ENCODE measurements at regions not wholly inside any gene's neighbourhood (a gene's known extent, or its start where the extent isn't known, plus 50 kb on each side); places are given as distances from the start of the nearest gene placed in this dataset.

DNA sequence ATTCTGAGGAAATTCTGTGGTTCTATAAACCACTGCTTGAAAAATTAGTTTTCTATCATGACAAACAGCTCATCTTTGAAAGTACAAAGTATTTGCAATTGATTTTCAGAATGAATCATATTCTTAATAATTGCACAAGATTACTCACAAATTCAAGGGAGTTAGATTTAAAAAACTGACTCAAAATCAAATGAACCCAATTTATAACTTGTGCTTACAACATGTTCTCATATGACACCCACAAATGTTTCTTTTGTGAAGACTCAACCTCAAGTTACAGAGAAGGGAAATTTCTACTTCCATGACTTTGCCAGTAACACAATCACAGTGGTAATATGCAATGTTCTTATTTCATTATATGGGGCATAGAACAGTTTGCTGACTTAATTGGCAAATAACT, 272.0 kb upstream of the ACTBL2 start:
- Histone ChIP-seq H3K9ac (ENCODE audit: low read depth in 1 of 3, low read length in 3 of 3) (no peak overlapping the region), H3K36me3 (ENCODE audit: control insufficient read depth in 3 of 3, insufficient read depth in 3 of 3, low read length in 3 of 3) (no peaks in the 10 kb centered on the region), H3K4me3 (ENCODE audit: low read length in 3 of 3) (no peak overlapping the region), H3K27ac (ENCODE audit: low read depth, low read length) (no peak overlapping the region), H3K4me1 (ENCODE audit: control insufficient read depth in 3 of 3, insufficient read depth in 3 of 3, low read length in 3 of 3) (no peaks in the 10 kb centered on the region), H3K9me3 (ENCODE audit: control insufficient read depth in 3 of 3, low read length in 3 of 3) (no peaks in the 10 kb centered on the region), H3K27me3 (ENCODE audit: control insufficient read depth in 3 of 3, insufficient read depth in 3 of 3, low read length in 3 of 3) (no peaks in the 10 kb centered on the region)

DNA sequence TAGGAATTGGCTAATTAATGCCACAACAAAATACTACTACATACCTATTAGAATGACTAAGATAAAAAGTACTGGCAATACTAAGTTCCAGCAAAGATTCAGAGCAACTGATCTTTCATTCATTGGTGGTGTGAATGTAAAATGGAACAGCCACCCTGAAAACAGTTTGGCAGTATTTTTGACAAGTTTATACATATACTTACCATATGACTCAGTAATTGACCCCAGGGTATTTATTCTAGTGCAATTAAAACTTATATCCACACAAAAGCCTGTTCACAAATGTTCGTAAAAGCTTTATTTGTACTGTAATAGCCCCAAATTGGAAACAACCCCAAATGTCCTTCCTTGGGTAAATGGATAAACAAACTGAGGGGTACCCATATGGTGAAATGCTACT, 270.8 kb upstream of the ACTBL2 start:
- H3K27ac ChIP-seq (ENCODE audit: low read depth, low read length): no peak overlapping the region
- H3K27me3 ChIP-seq (ENCODE audit: control insufficient read depth in 3 of 3, insufficient read depth in 3 of 3, low read length in 3 of 3): no peaks in the 10 kb centered on the region
- H3K9ac ChIP-seq (ENCODE audit: low read depth in 1 of 3, low read length in 3 of 3): no peak overlapping the region
- no peak overlapping the region for H3K4me3 ChIP-seq (ENCODE audit: low read length in 3 of 3)
- no peaks in the 10 kb centered on the region for H3K4me1 ChIP-seq (ENCODE audit: control insufficient read depth in 3 of 3, insufficient read depth in 3 of 3, low read length in 3 of 3)
- H3K9me3 ChIP-seq (ENCODE audit: control insufficient read depth in 3 of 3, low read length in 3 of 3): no peaks in the 10 kb centered on the region
- no peaks in the 10 kb centered on the region for H3K36me3 ChIP-seq (ENCODE audit: control insufficient read depth in 3 of 3, insufficient read depth in 3 of 3, low read length in 3 of 3)

- H3K27ac ChIP-seq (ENCODE audit: low read depth, low read length): no peak overlapping the region
- no peaks in the 10 kb centered on the region for H3K36me3 ChIP-seq (ENCODE audit: control insufficient read depth in 3 of 3, insufficient read depth in 3 of 3, low read length in 3 of 3)
- no peaks in the 10 kb centered on the region for H3K27me3 ChIP-seq (ENCODE audit: control insufficient read depth in 3 of 3, insufficient read depth in 3 of 3, low read length in 3 of 3)
Measured at GRCh38 chr5:57751710-57752109, 269.1 kb upstream of the ACTBL2 start.

DNA sequence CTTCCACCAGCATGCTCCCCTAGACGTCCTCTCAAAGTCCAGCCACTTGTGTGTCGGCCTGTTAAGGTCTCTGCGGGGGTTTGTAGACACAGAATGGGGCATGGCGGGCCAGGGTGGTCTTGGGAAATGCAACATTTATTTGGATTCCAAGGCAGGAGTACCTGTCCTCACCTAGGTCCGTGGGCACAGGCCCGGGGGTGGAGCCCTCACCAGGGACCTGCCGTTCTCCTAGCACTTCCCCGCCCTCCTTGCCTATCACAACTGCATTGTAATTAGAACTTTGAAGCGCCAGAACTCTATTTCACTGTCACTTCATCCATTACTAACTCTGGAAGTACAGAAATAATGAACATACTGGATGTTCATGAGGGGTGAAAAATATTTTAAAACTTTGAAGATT, 268.3 kb upstream of the ACTBL2 start:
- Histone ChIP-seq H3K27ac (ENCODE audit: low read depth, low read length) (no peak overlapping the region), H3K4me3 (ENCODE audit: low read length in 3 of 3) (no peak overlapping the region), H3K4me1 (ENCODE audit: control insufficient read depth in 3 of 3, insufficient read depth in 3 of 3, low read length in 3 of 3) (no peaks in the 10 kb centered on the region), H3K36me3 (ENCODE audit: control insufficient read depth in 3 of 3, insufficient read depth in 3 of 3, low read length in 3 of 3) (no peaks in the 10 kb centered on the region), H3K27me3 (ENCODE audit: control insufficient read depth in 3 of 3, insufficient read depth in 3 of 3, low read length in 3 of 3) (no peaks in the 10 kb centered on the region), H3K9me3 (ENCODE audit: control insufficient read depth in 3 of 3, low read length in 3 of 3) (no peaks in the 10 kb centered on the region), H3K9ac (ENCODE audit: low read depth in 1 of 3, low read length in 3 of 3) (no peak overlapping the region)

More at GRCh38 chr5:57751710-57752109, 269.1 kb upstream of the ACTBL2 start:
- no peak overlapping the region for H3K4me3 ChIP-seq (ENCODE audit: low read length in 3 of 3)
- H3K4me1 ChIP-seq (ENCODE audit: control insufficient read depth in 3 of 3, insufficient read depth in 3 of 3, low read length in 3 of 3): no peaks in the 10 kb centered on the region
- H3K9ac ChIP-seq (ENCODE audit: low read depth in 1 of 3, low read length in 3 of 3): no peak overlapping the region
- no peaks in the 10 kb centered on the region for H3K9me3 ChIP-seq (ENCODE audit: control insufficient read depth in 3 of 3, low read length in 3 of 3)

- H3K9me3 ChIP-seq (ENCODE audit: control insufficient read depth in 3 of 3, low read length in 3 of 3): no peaks in the 10 kb centered on the region
- H3K36me3 ChIP-seq (ENCODE audit: control insufficient read depth in 3 of 3, insufficient read depth in 3 of 3, low read length in 3 of 3): no peaks in the 10 kb centered on the region
- H3K27me3 ChIP-seq (ENCODE audit: control insufficient read depth in 3 of 3, insufficient read depth in 3 of 3, low read length in 3 of 3): no peaks in the 10 kb centered on the region
- no peak overlapping the region for H3K27ac ChIP-seq (ENCODE audit: low read depth, low read length)
- no peaks in the 10 kb centered on the region for H3K4me1 ChIP-seq (ENCODE audit: control insufficient read depth in 3 of 3, insufficient read depth in 3 of 3, low read length in 3 of 3)
- no peak overlapping the region for H3K4me3 ChIP-seq (ENCODE audit: low read length in 3 of 3)
- H3K9ac ChIP-seq (ENCODE audit: low read depth in 1 of 3, low read length in 3 of 3): no peak overlapping the region
Measured at GRCh38 chr5:57750282-57750681, 267.7 kb upstream of the ACTBL2 start.

GRCh38 chr5:57749396-57749795, 266.8 kb upstream of the ACTBL2 start:
- H3K27me3 ChIP-seq (ENCODE audit: control insufficient read depth in 3 of 3, insufficient read depth in 3 of 3, low read length in 3 of 3): no peaks in the 10 kb centered on the region
- no peaks in the 10 kb centered on the region for H3K9me3 ChIP-seq (ENCODE audit: control insufficient read depth in 3 of 3, low read length in 3 of 3)
- H3K27ac ChIP-seq (ENCODE audit: low read depth, low read length): no peak overlapping the region
- H3K4me1 ChIP-seq (ENCODE audit: control insufficient read depth in 3 of 3, insufficient read depth in 3 of 3, low read length in 3 of 3): no peaks in the 10 kb centered on the region
- H3K4me3 ChIP-seq (ENCODE audit: low read length in 3 of 3): no peak overlapping the region
- no peaks in the 10 kb centered on the region for H3K36me3 ChIP-seq (ENCODE audit: control insufficient read depth in 3 of 3, insufficient read depth in 3 of 3, low read length in 3 of 3)
- H3K9ac ChIP-seq (ENCODE audit: low read depth in 1 of 3, low read length in 3 of 3): no peak overlapping the region

GRCh38 chr5:57745700-57746651, 263.4 kb upstream of the ACTBL2 start:
- no peak overlapping the region for H3K27ac ChIP-seq (ENCODE audit: low read depth, low read length)
- no peak overlapping the region for H3K9ac ChIP-seq (ENCODE audit: low read depth in 1 of 3, low read length in 3 of 3)
- H3K4me3 ChIP-seq (ENCODE audit: low read length in 3 of 3): no peak overlapping the region
- H3K4me1 ChIP-seq (ENCODE audit: control insufficient read depth in 3 of 3, insufficient read depth in 3 of 3, low read length in 3 of 3): no peaks in the 10 kb centered on the region
- H3K36me3 ChIP-seq (ENCODE audit: control insufficient read depth in 3 of 3, insufficient read depth in 3 of 3, low read length in 3 of 3): no peaks in the 10 kb centered on the region
- H3K27me3 ChIP-seq (ENCODE audit: control insufficient read depth in 3 of 3, insufficient read depth in 3 of 3, low read length in 3 of 3): no peaks in the 10 kb centered on the region
- H3K9me3 ChIP-seq (ENCODE audit: control insufficient read depth in 3 of 3, low read length in 3 of 3): no peaks in the 10 kb centered on the region

- Histone ChIP-seq H3K27ac (ENCODE audit: low read depth, low read length) (no peak overlapping the region), H3K4me3 (ENCODE audit: low read length in 3 of 3) (no peak overlapping the region), H3K9ac (ENCODE audit: low read depth in 1 of 3, low read length in 3 of 3) (no peak overlapping the region), H3K9me3 (ENCODE audit: control insufficient read depth in 3 of 3, low read length in 3 of 3) (no peaks in the 10 kb centered on the region), H3K4me1 (ENCODE audit: control insufficient read depth in 3 of 3, insufficient read depth in 3 of 3, low read length in 3 of 3) (no peaks in the 10 kb centered on the region), H3K27me3 (ENCODE audit: control insufficient read depth in 3 of 3, insufficient read depth in 3 of 3, low read length in 3 of 3) (no peaks in the 10 kb centered on the region), H3K36me3 (ENCODE audit: control insufficient read depth in 3 of 3, insufficient read depth in 3 of 3, low read length in 3 of 3) (no peaks in the 10 kb centered on the region)
Measured at GRCh38 chr5:57745029-57745428, 262.4 kb upstream of the ACTBL2 start.

DNA sequence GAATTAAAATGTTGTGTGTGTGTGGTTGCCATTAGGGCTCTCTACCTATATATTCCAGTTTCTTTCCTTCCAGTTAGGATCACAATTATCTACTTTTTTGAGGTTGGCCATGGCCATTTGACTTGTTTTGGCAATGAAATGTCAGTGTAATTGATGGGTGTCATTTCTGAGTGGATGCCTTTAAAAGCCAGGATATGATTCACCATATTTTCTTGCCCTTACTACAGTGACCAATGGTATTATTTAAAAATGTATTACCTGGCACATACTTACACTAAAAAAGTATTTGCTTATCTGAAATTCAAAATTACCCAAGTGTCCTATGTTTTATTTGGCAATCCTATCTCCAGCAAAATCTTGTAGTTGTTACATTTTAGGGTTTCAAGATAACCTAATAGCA, 258.7 kb upstream of the ACTBL2 start:
- H3K4me1 ChIP-seq (ENCODE audit: control insufficient read depth in 3 of 3, insufficient read depth in 3 of 3, low read length in 3 of 3): no peaks in the 10 kb centered on the region
- no peak overlapping the region for H3K4me3 ChIP-seq (ENCODE audit: low read length in 3 of 3)
- H3K27me3 ChIP-seq (ENCODE audit: control insufficient read depth in 3 of 3, insufficient read depth in 3 of 3, low read length in 3 of 3): no peaks in the 10 kb centered on the region
- no peak overlapping the region for H3K9ac ChIP-seq (ENCODE audit: low read depth in 1 of 3, low read length in 3 of 3)
- H3K27ac ChIP-seq (ENCODE audit: low read depth, low read length): no peak overlapping the region
- no peaks in the 10 kb centered on the region for H3K9me3 ChIP-seq (ENCODE audit: control insufficient read depth in 3 of 3, low read length in 3 of 3)
- H3K36me3 ChIP-seq (ENCODE audit: control insufficient read depth in 3 of 3, insufficient read depth in 3 of 3, low read length in 3 of 3): no peaks in the 10 kb centered on the region

DNA sequence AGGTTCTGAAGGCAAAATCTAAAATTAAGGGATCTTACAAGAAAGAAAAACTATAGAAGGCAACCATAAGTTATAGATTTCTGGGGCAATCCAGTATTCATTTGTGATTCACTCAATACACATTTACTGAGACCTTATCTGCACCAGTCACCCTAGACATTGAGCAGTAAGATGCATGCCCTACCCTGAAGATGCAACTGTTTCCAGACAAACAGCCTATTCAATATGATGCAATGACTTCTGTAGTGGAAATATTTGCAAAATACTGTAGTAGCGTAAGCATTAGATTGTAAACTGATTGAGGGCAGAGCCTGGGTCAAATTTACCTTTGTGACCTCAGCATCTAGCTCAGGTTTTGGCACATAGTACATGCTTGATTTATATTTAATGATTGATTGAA, 256.2 kb upstream of the ACTBL2 start:
- no peak overlapping the region for H3K27ac ChIP-seq (ENCODE audit: low read depth, low read length)
- no peaks in the 10 kb centered on the region for H3K27me3 ChIP-seq (ENCODE audit: control insufficient read depth in 3 of 3, insufficient read depth in 3 of 3, low read length in 3 of 3)
- no peaks in the 10 kb centered on the region for H3K4me1 ChIP-seq (ENCODE audit: control insufficient read depth in 3 of 3, insufficient read depth in 3 of 3, low read length in 3 of 3)
- H3K9me3 ChIP-seq (ENCODE audit: control insufficient read depth in 3 of 3, low read length in 3 of 3): no peaks in the 10 kb centered on the region
- no peak overlapping the region for H3K9ac ChIP-seq (ENCODE audit: low read depth in 1 of 3, low read length in 3 of 3)
- no peak overlapping the region for H3K4me3 ChIP-seq (ENCODE audit: low read length in 3 of 3)
- no peaks in the 10 kb centered on the region for H3K36me3 ChIP-seq (ENCODE audit: control insufficient read depth in 3 of 3, insufficient read depth in 3 of 3, low read length in 3 of 3)

Data from skeletal muscle tissue (tissue), 3 donors.